ENCODE measurements at regions not wholly inside any gene's neighbourhood (a gene's known extent, or its start where the extent isn't known, plus 50 kb on each side); places are given as distances from the start of the nearest gene placed in this dataset.

- Mint-ChIP-seq H3K27me3 (ENCODE audit: unreplicated experiment) (peaks cover 9% of the 10 kb centered on the region), H3K27ac (ENCODE audit: unreplicated experiment) (no peak overlapping the region), H3K9me3 (ENCODE audit: low read depth, unreplicated experiment) (no peaks in the 10 kb centered on the region), H3K36me3 (ENCODE audit: insufficient read depth, unreplicated experiment) (no peaks in the 10 kb centered on the region), H3K4me1 (ENCODE audit: low read depth, unreplicated experiment) (no peaks in the 10 kb centered on the region), H3K4me3 (ENCODE audit: low read depth, unreplicated experiment) (no peak overlapping the region)
- no TSS peak for BruUV-seq (replicated peaks)
- TF ChIP-seq CTCF (IDR thresholded peaks at IDR 0.05; ENCODE audit: unreplicated experiment) = no peak
- intact Hi-C loops (cut with micrococcal nuclease; ENCODE audit: unreplicated experiment) = no loop called here
- CTCF ChIA-PET = no interaction called here
- no peak for DNase-seq
Measured at GRCh38 chr17:56656701-56657327, 63.3 kb downstream of the NOG start.

DNA sequence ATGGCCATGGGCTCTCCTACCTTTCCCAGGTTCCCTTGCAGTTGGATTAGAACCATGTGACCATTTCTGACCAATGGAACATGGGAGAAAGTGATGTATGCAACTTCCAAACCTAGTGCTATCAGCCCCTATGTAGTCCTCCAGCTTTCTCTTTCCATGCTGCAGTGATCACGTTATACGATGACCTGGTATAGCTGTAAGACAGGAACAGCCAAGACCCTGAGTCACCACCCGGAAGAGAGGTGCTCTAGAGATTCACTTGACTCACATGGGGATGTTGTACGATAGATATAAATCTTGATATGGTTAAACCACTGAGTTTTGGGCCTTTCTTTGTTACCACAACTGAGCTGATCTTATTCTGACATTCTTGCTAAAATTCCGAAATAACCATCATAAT is 65.1 kb downstream of the NOG start:
- Mint-ChIP-seq H3K9me3 (ENCODE audit: low read depth, unreplicated experiment) (no peaks in the 10 kb centered on the region), H3K36me3 (ENCODE audit: insufficient read depth, unreplicated experiment) (no peaks in the 10 kb centered on the region), H3K4me1 (ENCODE audit: low read depth, unreplicated experiment) (peaks cover 7% of the 10 kb centered on the region), H3K27me3 (ENCODE audit: unreplicated experiment) (peaks cover 19% of the 10 kb centered on the region), H3K4me3 (ENCODE audit: low read depth, unreplicated experiment) (no peak overlapping the region), H3K27ac (ENCODE audit: unreplicated experiment) (no peak overlapping the region)
- no peak for TF ChIP-seq CTCF (IDR thresholded peaks at IDR 0.05; ENCODE audit: unreplicated experiment)
- no TSS peak for BruUV-seq (replicated peaks)
- CTCF ChIA-PET = no interaction called here
- DNase-seq = no peak
- intact Hi-C loops (cut with micrococcal nuclease; ENCODE audit: unreplicated experiment) = no loop called here

GRCh38 chr17:56659622-56660021 is 66.1 kb downstream of the NOG start:
- no TSS peak for BruUV-seq (replicated peaks)
- Mint-ChIP-seq H3K4me3 (ENCODE audit: low read depth, unreplicated experiment) (no peak overlapping the region), H3K36me3 (ENCODE audit: insufficient read depth, unreplicated experiment) (no peaks in the 10 kb centered on the region), H3K9me3 (ENCODE audit: low read depth, unreplicated experiment) (no peaks in the 10 kb centered on the region), H3K27me3 (ENCODE audit: unreplicated experiment) (peaks cover 19% of the 10 kb centered on the region), H3K4me1 (ENCODE audit: low read depth, unreplicated experiment) (peaks cover 7% of the 10 kb centered on the region), H3K27ac (ENCODE audit: unreplicated experiment) (no peak overlapping the region)
- intact Hi-C loops (cut with micrococcal nuclease; ENCODE audit: unreplicated experiment) = no loop called here
- CTCF ChIA-PET = interaction anchor here (0.8 kb wide), 1 partner anchor 15 kb away, joined by 4 read pairs; no protein-coding TSS in a partner anchor
- no peak for DNase-seq
- TF ChIP-seq CTCF (IDR thresholded peaks at IDR 0.05; ENCODE audit: unreplicated experiment) = no peak

GRCh38 chr17:56661906-56662305 is 68.4 kb downstream of the NOG start:
- H3K9me3 Mint-ChIP-seq (ENCODE audit: low read depth, unreplicated experiment) = no peaks in the 10 kb centered on the region
- intact Hi-C loops (cut with micrococcal nuclease; ENCODE audit: unreplicated experiment) = no loop called here
- BruUV-seq (replicated peaks) = no TSS peak
- TF ChIP-seq CTCF (IDR thresholded peaks at IDR 0.05; ENCODE audit: unreplicated experiment) = no peak
- H3K4me1 Mint-ChIP-seq (ENCODE audit: low read depth, unreplicated experiment) = peaks cover 7% of the 10 kb centered on the region
- no peaks in the 10 kb centered on the region for H3K36me3 Mint-ChIP-seq (ENCODE audit: insufficient read depth, unreplicated experiment)
- CTCF ChIA-PET = no interaction called here
- peaks cover 20% of the 10 kb centered on the region for H3K27me3 Mint-ChIP-seq (ENCODE audit: unreplicated experiment)
- no peak for DNase-seq
- no peak overlapping the region for H3K4me3 Mint-ChIP-seq (ENCODE audit: low read depth, unreplicated experiment)
- H3K27ac Mint-ChIP-seq (ENCODE audit: unreplicated experiment) = no peak overlapping the region
